GM18951 (cell line): ENCODE measurements at regions not wholly inside any gene's neighbourhood (a gene's known extent, or its start where the extent isn't known, plus 50 kb on each side); places are given as distances from the start of the nearest gene placed in this dataset.

Experiments
- POLR2A ChIP-seq: IDR thresholded peaks from 4 replicates; pipeline ENCODE4 v1.6.1; 2011; ENCODE audit warnings: mild to moderate bottlenecking; ENCODE audit not compliant: insufficient read length, insufficient read depth; ENCODE audit errors: extremely low read depth
- in situ Hi-C: fragments of 300-500 bp; cut with MboI; formaldehyde crosslinking; loops from one replicate; pipeline ENCODE4 v1.12.0; 2022; ENCODE audit warnings: low sequenced_read_pairs, mixed read lengths, inconsistent platforms; ENCODE audit not compliant: unreplicated experiment

DNA sequence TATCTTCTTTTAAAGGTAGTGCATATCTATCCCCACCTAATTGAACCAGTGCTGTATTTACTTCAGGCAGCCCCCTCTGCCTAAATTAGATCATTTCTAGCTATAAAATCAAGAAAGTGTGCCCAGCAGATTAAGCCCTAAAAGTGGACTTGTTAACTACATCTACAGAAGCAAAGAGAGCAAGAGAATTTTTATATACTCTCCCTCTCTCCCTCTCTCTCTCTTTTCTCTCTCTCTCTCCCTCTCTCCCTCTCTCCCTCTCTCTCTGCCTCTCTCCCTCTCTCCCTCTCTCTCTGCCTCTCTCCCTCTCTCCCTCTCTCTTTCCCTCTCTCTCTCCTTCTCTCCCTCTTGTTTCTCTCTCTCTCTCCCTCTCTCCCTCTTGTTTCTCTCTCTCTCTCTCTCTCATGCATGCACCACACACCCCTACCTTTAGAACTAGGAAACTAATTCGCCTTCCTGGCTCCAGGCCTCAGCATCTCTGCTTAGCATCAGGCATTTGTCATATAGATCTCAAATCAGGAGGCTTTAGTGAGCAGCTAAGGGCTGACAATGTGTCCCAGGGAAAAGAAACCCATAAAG is 71.4 kb downstream of the FOXA2 start:
- no peak for TF ChIP-seq POLR2A
- in situ Hi-C loops = no loop called here

DNA sequence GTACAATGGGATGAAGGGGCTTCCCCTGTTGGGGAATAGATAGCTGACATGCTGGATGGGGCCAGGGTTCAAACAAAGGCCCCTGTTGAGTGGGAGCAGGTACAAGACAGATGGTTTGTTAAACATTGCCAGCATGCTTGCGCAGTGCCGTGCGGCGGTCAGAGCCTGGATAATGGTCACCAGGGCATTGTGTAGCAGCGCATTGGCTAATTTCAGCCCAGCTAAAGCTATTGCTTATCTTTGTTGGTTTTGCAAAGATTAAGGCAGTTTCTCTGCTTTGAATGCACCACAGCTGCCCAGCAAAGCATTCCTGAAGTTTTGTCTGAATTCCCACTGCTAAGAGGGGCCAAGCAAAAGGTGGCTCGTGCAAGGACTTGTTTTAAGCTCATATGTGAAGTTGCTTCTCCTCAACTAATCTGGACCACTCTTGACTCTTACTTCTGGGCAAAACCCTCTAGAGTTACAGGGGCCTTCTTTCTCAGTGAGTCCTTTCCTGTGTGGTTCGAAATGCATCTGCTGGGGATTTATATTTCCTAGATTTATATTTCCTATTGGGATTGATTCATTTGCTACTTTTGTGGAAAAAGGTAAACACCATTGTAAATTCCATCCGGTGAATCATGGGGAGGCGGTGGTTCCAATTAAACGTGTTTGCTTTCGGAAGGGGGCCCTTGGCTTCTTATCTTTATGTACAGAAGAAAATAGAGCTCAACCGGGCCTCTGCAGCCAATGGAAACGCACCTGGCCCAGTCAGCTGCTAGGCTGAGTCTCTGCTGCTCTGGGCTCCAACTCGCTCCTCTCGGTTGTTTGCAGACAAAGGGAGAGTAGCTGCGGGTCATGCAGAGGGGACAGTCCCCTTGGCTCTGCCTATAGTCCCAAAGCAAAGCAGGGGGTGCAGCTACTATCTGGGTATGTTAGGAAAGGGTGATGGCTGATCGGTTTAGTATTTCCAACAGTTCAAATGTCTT is 72.1 kb downstream of the FOXA2 start:
- in situ Hi-C loops = no loop called here
- no peak for TF ChIP-seq POLR2A

DNA sequence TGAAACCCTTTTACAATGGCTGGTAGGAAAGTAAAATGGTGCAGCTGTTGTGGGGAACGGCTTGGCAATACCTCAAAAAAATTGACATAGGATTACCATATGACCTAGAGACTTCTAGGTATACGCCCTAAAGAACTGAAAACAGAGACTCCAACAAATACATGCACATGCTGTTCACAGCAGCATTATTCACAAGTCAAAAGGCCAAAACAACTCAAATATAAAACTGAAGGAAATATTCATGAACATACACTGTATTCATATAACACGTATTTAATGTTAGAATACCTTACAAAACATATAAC is 74.6 kb downstream of the FOXA2 start:
- TF ChIP-seq POLR2A = no peak
- in situ Hi-C loops = no loop called here

DNA sequence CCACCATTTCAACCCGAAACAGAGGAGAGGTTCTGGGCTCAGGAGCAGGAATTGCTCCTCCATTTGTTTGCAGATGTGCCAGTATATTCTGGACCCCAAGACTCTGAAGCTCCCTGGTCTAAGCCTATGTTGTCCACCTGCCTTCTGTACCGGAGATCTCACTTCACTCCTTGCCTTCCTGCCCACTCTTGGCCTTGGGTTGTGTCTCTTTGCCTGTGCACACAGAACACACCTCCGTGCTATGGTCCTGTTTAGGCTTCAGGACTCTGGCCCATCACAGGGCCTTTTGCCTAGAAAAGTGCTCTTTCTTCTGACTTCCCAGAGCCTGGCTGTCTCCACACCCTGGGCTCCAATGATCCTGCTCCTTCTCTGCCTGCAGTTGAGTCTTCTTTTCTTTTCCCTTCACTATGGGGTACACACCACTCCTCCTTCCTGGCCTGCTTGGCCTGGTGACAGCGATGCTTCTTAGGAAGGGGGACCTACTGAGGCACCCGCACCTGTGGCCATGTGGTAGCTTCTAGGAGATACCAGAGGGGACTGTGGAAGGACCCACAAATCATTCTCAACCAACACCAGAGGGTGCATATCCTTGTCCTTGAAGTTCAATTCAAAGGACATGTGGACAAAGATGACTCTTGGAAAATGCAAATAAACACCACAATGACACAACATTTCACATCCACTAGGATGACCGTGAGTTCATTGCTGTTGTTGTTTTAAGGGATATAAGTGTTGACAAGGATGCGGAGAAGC is 75.1 kb downstream of the FOXA2 start:
- TF ChIP-seq POLR2A = no peak
- in situ Hi-C loops = no loop called here

DNA sequence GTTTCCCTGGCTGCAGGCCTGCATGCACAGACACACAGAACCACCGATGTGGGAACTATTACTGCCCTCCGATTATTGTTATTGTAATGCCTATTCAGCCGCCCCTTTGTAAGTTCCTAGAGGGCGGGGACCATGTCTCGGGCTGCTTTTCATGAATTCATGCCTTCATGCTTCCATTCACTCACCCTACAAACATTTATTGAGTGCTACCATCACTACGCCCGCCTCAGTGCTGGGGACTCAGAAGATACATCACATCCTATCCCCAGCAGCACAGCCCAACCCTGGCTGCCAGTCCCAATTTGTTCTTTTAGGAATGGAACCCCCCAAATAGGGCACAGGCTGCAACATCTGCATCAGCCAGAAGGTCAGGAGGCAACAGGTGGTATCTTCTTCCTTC is 75.9 kb downstream of the FOXA2 start:
- TF ChIP-seq POLR2A = no peak

DNA sequence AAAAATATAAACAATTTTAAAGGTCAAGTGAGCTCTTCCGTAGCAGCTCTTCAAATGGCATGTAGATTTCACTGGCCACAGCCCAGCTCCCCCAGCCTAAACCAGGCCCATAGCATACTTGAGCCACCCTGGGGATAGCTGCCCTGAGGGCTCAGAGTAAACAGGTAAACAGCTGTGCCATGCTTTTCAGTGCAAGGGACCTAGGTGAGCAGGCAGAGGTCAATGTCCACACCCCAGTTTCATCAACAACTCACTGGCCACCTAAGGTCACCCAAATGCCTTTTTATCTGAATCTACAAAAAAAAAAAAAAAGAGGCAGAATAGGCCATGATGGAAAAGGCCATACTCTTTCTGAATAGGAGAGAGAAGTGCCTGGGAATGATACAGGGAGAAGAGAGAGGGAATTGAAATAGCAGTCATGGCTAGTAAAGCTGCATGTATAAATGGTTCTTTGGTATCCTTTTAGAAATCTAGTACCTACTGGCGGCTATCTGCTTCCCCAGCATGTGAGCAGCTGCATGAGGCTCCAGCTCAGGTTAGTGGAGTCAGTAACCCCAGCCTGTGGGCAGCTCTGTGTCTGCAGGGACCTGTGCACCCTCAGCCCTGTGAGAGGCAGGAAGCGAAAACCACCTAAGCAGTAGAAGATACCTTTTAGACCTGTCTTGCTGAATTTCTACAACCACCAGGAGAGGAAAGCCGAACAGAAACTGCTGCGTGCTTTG is 77.0 kb downstream of the FOXA2 start:
- in situ Hi-C loops = no loop called here
- no peak for TF ChIP-seq POLR2A

More for the DNA sequence above, 75.9 kb downstream of the FOXA2 start:
- in situ Hi-C loops = no loop called here

DNA sequence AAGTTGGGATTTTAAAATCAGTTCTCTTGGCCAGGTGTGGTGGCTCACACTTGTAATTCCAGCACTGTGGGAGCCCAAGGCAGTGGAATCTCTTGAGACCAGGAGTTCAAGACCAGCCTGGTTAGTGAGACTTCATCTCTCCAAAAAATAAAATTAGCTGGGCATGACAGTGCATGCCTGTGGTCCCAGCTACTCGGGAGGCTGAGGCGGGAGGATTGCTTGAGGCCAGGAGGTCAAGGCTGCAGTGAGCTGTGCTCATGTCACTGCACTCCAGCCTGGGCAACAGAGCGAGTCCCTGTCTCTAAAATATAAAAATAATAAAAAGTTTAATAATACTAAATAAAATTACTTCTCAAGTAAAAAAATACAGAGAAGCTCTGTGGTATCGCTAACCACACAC is 77.5 kb downstream of the FOXA2 start:
- in situ Hi-C loops = no loop called here
- TF ChIP-seq POLR2A = no peak

DNA sequence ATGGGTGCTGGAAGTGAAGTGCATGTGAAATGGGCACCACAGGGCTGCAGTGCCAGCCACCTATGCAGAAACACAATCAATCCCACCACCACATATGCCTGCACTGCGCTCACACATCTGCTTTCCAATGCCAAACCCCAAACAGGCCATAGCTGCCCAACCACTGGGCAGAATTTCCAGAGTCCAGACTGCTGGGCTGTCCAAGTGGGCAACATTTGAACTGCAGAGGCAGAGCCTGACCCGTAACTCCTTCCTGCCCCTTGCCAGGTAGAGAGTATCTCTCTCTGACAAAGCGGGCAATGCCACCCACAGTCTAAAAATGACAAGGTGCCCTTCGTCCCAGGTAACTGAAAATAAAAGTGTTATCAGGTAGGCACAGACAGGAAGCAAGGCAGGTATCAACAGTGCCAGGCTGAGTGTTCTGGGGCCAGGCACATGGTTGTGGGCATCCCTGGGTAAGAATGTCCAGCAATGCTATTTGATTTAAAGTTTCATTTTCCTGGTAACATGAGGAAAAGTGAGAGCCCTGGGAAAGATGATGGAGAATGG is 79.5 kb downstream of the FOXA2 start:
- TF ChIP-seq POLR2A = no peak
- in situ Hi-C loops = no loop called here

DNA sequence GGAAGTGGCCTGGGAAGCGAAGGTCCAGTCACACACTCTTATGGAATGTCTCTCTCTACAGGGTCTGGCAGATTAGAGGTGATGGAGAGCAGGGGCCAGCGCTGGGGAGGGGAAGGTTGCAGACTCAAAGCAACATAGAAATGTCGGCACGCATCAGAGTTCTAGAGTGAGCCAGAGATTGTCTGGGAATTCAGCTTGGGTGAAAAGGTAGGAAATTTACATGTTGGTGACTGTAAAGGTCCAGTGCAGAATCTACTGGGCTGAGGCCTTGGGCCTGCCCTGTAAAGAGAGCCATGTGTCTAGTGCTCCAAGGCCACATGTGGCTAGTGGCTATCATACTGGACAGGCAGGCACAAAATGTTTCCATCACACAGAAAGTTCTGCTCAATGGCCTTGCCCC is 80.8 kb downstream of the FOXA2 start:
- no peak for TF ChIP-seq POLR2A
- in situ Hi-C loops = no loop called here

DNA sequence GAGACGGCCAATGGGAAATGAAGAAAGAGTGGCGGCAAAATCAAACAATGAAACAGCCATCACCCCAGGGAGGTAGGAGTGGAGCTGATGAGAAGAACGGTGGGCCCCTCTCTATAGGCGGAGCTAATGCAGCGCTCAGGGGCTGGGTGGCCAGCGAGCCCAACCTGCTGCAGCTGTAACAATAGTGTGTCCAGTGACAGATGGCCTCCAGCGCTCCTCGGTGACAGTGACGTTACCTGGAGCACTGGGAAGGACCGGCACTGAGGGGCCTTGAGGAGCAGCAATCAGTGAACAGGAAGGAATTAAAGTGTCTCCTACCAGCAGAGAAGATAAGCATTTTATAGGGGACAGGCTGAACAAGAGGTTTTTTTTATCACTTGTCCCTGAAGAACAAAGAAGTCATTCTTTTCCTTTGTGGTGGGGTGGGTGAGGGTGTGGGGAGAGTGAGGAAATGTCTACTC is 81.6 kb downstream of the FOXA2 start:
- no peak for TF ChIP-seq POLR2A
- in situ Hi-C loops = no loop called here

DNA sequence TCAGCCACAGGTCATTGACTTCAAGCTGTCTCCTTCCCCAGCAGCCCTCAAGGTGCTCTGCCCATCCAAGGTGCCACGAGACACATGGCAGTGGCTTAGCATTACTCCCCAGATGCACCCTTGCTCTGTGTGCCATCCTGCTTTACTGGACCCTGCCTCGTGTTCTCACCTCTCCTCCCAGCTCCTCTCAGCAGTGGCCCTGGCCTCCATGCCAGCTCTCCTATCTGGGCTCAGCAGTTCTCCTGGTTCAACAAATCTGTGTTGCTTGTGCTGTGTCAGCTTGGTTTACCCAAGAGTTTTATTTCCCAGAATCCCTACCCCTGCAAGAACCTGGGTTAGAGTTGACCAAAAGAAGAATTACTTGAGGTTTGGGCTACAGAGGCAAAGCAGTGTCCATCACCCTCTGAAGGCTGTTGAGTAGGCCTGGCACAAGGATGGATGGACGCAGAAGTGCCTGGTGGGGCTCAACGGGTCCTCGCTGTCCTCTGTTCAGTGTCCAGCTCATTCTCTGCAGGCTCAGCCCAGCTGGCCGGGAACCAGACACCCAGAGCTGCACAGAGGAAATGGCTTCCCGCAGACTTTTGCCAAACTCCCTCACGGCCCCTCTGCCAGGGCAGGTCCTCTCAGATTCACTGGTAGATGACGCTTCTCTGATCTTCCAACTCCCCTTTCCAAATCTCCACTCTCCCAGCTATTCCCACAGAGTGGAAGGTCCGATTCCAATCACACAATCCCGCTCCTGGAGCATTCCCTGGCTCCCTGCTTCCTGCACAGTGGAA is 82.6 kb downstream of the FOXA2 start:
- in situ Hi-C loops = no loop called here
- TF ChIP-seq POLR2A = no peak

DNA sequence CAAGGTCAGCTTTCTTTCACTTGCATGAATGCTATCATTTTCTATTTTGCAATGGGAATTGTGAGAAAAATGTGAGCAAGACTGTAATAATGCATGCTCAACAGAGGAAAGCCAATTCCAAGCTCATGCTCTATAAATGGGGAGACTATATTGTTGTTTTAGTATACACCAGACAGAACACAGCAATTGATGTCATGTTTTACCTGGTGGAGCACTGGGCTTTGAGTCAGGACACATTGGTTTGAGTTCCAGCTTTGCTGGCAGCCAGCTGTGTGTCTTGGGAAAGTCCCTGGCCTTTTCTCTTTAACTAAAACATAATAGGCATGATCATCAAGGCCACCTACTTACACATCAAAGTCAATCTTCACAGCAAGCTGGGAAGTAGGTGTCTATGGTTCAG is 83.3 kb downstream of the FOXA2 start:
- in situ Hi-C loops = no loop called here
- no peak for TF ChIP-seq POLR2A
